Left ventricle myocardium inferior (tissue), 1 donor: ENCODE measurements at regions not wholly inside any gene's neighbourhood (a gene's known extent, or its start where the extent isn't known, plus 50 kb on each side); places are given as distances from the start of the nearest gene placed in this dataset.

Experiments
- DNase-seq: peaks from one replicate; pipeline ENCODE4 v3.0.0-alpha.2; 2020
- H3K27ac ChIP-seq: fragments of 200-600 bp; replicated peaks from 2 replicates; pipeline ENCODE4 v1.8.0; 2021
- H3K27me3 ChIP-seq: fragments of 200-600 bp; 2 replicates; pipeline ENCODE4 v1.8.0; 2021; ENCODE audit warnings: low read depth
- H3K36me3 ChIP-seq: fragments of 200-600 bp; 2 replicates; pipeline ENCODE4 v1.8.0; 2021
- H3K4me1 ChIP-seq: fragments of 200-600 bp; 2 replicates; pipeline ENCODE4 v1.8.0; 2021
- H3K4me3 ChIP-seq: fragments of 200-600 bp; 2 replicates; pipeline ENCODE4 v1.8.0; 2021; ENCODE audit warnings: mild to moderate bottlenecking, moderate library complexity
- H3K9me3 ChIP-seq: fragments of 200-600 bp; replicated peaks from 2 replicates; pipeline ENCODE4 v1.8.0; 2021
- intact Hi-C: fragments of 100-400 bp; cut with micrococcal nuclease; formaldehyde crosslinking; loops from one replicate; pipeline ENCODE4 v1.11.0; 2022
- TF ChIP-seq, protein P1 (sequence below): fragments of 200-600 bp; IDR thresholded peaks from 2 replicates; pipeline ENCODE4 v1.8.0; 2021; ENCODE audit warnings: antibody characterized with exemption, mild to moderate bottlenecking, borderline replicate concordance
- donor health status: DM: no; HTN: yes; CAD: no; lungs with severe emphysema.

DNA sequence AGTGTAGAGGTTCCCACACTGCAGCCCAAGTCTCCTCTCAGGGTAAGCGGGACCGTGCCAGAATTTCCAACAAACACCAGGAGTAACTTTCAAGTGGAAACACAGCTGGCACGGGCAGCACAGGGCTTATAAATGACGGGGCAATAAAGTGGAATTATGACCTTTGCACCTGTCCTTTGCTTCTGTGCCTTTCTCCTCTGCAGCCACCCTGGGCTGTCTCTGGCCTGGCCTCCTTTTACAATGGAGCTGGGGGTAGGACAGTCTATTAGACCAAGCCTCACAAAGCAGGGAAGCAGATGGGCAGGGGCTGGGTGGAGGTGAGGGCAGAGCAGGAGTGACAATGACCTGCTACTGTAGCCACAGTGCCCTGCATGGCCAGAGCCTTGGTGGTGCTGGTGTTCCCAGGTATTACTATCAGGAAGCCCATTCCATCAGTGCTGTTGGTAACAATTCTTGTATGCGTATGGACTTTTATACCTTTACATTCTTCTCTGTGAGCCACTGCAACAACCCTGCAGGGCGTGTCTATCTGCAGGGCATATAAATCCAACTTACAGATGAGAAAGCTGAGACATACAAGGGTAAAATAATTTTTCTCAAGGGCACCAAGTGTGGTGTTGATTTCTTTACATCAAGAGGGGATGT is 387.8 kb downstream of the CTTN start:
- H3K4me3 ChIP-seq = no peak overlapping the region
- DNase-seq = no peak
- no peaks in the 10 kb centered on the region for H3K9me3 ChIP-seq
- TF ChIP-seq, protein P1, sequence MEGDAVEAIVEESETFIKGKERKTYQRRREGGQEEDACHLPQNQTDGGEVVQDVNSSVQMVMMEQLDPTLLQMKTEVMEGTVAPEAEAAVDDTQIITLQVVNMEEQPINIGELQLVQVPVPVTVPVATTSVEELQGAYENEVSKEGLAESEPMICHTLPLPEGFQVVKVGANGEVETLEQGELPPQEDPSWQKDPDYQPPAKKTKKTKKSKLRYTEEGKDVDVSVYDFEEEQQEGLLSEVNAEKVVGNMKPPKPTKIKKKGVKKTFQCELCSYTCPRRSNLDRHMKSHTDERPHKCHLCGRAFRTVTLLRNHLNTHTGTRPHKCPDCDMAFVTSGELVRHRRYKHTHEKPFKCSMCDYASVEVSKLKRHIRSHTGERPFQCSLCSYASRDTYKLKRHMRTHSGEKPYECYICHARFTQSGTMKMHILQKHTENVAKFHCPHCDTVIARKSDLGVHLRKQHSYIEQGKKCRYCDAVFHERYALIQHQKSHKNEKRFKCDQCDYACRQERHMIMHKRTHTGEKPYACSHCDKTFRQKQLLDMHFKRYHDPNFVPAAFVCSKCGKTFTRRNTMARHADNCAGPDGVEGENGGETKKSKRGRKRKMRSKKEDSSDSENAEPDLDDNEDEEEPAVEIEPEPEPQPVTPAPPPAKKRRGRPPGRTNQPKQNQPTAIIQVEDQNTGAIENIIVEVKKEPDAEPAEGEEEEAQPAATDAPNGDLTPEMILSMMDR = no peak
- no peaks in the 10 kb centered on the region for H3K36me3 ChIP-seq
- intact Hi-C loops = no loop called here
- peaks cover 33% of the 10 kb centered on the region for H3K27me3 ChIP-seq
- H3K4me1 ChIP-seq = no peaks in the 10 kb centered on the region
- H3K27ac ChIP-seq = no peak overlapping the region

DNA sequence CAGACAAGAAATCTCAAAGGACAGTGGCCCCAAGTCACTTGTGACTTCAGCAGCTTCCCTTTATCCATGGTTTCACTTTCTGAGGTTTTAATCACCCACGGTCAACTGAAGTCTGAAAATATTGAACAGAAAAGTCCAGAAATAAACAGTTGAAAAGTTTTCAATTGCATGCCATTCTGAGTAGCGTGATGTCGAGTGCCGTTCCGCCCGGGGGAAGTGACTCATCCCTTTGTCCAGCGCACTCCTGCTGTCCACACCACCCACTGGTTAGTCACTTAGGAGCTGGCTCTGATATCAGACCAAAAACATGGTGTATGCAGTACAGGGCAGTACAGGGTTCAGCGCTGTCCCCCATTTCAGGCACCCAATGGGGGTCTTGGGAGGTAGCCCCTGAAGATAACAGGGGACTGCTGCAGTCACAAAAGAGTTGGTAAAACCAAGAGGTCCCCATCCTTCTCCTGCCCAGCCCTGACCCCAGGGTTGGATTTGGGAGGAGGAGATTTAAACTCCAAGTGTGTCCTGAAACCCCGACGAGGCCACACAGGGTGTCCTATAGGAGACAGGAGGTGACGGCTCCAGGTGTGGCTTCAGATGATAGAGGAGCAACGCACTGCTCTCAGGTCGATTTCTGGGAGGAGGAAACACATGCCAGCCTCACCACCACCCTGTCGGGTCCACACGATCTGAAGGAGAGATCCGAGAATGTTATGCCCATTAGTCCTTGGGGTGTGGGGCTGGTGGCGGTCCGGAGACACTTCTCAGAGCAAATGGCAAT is 390.1 kb downstream of the CTTN start:
- intact Hi-C loops = no loop called here
- Histone ChIP-seq H3K27me3 (peaks cover 33% of the 10 kb centered on the region), H3K9me3 (peaks cover 11% of the 10 kb centered on the region), H3K4me1 (no peaks in the 10 kb centered on the region), H3K36me3 (no peaks in the 10 kb centered on the region), H3K27ac (no peak overlapping the region), H3K4me3 (no peak overlapping the region)
- TF ChIP-seq, protein P1 = no peak
- no peak for DNase-seq

DNA sequence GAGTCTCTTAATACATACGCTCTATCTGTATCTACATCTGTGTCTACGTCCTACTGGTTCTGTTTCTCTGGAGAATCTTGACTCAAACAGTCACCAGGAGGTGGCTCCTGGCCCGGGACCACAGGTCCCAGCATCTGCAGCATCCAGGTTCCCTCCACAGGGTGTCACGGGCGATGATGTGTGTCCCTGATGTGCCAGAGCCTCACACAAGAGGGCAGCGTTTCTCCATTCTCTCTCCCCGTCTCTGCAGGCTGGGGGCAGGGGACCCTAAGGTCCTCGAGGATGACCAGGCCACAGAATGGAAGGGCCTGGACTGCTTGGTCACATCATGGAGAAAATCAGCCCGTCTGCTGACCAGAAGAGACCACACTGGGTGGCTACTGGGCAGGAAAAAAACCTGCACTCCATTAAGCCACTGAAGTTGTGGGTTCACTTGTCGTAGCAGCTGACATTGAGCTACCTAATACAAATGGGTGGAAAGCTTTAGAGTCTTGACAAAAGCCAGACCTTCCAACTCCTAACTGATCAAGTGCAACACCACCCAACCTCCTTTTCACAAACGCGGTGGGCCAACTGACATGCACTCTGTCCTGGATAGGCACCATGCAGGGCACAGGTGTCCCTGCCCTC is 392.5 kb downstream of the CTTN start:
- no peaks in the 10 kb centered on the region for H3K4me1 ChIP-seq
- no peak for DNase-seq
- no peak overlapping the region for H3K27ac ChIP-seq
- H3K4me3 ChIP-seq = no peak overlapping the region
- TF ChIP-seq, protein P1 = no peak
- H3K36me3 ChIP-seq = no peaks in the 10 kb centered on the region
- intact Hi-C loops = no loop called here
- H3K9me3 ChIP-seq = peaks cover 32% of the 10 kb centered on the region
- peaks cover 20% of the 10 kb centered on the region for H3K27me3 ChIP-seq

DNA sequence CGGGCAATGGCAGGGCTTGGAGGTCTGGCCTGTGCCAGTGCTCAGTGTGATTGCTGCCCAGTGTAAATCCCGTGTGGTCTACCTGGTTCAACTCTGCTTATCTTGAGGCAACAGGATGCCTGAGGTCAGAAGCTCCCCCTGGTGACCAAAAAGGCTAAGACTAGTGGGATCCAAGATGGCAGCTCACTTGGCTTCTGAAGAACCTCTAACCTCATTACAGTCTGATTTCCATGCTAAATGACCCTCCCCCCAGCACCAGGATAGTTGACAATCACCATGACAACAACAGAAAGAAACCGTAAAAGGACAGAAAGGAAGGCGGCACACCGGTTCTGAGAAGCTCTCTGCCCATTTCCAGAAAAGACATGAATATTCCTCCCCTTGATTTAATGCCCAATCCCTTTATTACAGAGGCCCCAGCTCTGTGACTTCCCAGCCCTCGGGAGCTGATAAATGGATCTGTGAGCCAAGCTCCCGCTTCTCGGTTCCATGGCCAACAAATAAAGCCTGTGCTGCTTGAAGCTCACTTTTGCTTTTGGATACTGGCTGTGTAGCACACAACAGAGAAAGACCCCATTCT is 398.4 kb downstream of the CTTN start:
- TF ChIP-seq, protein P1 = no peak

DNA sequence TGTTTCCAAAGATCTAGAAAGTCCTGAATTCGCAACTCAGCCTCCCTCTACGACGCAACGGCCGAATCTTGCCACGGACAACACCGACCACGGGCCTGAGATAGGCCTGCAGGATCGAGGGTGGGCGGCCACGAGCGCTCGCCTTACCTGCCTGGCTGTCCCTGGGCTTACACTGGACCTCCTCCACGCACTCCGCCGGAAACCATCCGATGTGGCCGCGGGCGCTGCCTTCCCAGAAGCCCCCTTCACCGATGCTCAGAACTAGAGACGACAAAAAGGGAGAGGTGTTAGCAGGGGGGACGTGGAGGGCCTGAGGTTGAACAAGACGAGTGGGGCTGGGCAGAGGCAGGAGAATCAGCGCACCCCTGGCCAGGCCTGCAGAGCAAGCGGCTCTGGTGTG is 400.0 kb downstream of the CTTN start:
- H3K27ac ChIP-seq = no peak overlapping the region

More for the DNA sequence above, 398.4 kb downstream of the CTTN start:
- no peak overlapping the region for H3K27ac ChIP-seq
- H3K4me1 ChIP-seq = no peaks in the 10 kb centered on the region
- intact Hi-C loops = no loop called here
- H3K4me3 ChIP-seq = no peak overlapping the region
- H3K36me3 ChIP-seq = no peaks in the 10 kb centered on the region
- DNase-seq = no peak
- H3K27me3 ChIP-seq = peaks cover 16% of the 10 kb centered on the region
- peaks cover 42% of the 10 kb centered on the region for H3K9me3 ChIP-seq

More for the DNA sequence above, 400.0 kb downstream of the CTTN start:
- Histone ChIP-seq H3K27me3 (peaks cover 28% of the 10 kb centered on the region), H3K4me3 (no peak overlapping the region), H3K9me3 (peaks cover 32% of the 10 kb centered on the region), H3K4me1 (no peaks in the 10 kb centered on the region), H3K36me3 (no peaks in the 10 kb centered on the region)
- intact Hi-C loops = no loop called here
- TF ChIP-seq, protein P1 = no peak
- DNase-seq = no peak
